Uterus (tissue), 2 donors: ENCODE measurements at regions not wholly inside any gene's neighbourhood (a gene's known extent, or its start where the extent isn't known, plus 50 kb on each side); places are given as distances from the start of the nearest gene placed in this dataset.

Experiments used
- POLR2A ChIP-seq, 2 donors: fragments of 450-650 bp; IDR thresholded peaks; one replicate each; pipeline ENCODE4 v1.6.1; 2016; ENCODE audit warnings: antibody characterized with exemption in 2 of 2, mild to moderate bottlenecking in 1 of 2, moderate library complexity in 1 of 2
- TF ChIP-seq, protein P1 (sequence below), 4 experiments: fragments of 200-600 bp in 2 of 4; fragments of 450-650 bp in 2 of 4; sonication (generic) in 2 of 4; IDR thresholded peaks; one replicate each; pipeline ENCODE4 v1.5.1; 2016 to 2019; ENCODE audit warnings: antibody characterized with exemption in 4 of 4, mild to moderate bottlenecking in 2 of 4, moderate library complexity in 1 of 4

DNA sequence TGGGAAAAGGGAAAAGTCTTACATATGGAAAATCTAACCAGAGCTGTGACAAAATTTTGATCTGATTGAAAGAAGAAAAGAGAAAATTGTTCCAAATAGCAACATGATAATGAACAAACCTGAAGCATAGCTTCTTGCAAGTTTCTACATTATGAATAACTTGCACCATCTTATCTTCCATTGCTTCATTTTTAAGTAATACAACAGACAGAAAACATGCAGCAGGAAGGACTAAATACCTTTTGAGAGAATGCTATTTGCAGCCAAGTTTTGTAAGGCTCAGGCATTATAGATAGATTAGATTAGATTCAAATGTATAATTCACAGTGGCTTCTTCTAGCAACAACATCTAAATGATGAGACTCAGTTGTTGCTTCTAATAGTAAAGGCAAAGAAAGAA, 441.4 kb downstream of the AEBP2 start:
- TF ChIP-seq, protein P1, sequence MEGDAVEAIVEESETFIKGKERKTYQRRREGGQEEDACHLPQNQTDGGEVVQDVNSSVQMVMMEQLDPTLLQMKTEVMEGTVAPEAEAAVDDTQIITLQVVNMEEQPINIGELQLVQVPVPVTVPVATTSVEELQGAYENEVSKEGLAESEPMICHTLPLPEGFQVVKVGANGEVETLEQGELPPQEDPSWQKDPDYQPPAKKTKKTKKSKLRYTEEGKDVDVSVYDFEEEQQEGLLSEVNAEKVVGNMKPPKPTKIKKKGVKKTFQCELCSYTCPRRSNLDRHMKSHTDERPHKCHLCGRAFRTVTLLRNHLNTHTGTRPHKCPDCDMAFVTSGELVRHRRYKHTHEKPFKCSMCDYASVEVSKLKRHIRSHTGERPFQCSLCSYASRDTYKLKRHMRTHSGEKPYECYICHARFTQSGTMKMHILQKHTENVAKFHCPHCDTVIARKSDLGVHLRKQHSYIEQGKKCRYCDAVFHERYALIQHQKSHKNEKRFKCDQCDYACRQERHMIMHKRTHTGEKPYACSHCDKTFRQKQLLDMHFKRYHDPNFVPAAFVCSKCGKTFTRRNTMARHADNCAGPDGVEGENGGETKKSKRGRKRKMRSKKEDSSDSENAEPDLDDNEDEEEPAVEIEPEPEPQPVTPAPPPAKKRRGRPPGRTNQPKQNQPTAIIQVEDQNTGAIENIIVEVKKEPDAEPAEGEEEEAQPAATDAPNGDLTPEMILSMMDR (IDR thresholded peaks at IDR 0.05) = no peak
- no peak for TF ChIP-seq POLR2A (IDR thresholded peaks at IDR 0.05)
